Stimulated activated CD8-positive, alpha-beta memory T cell treated with anti-CD3 and anti-CD28 coated beads, Interleukin-7, amount 100 ng/mL, for 1 hour (primary cell): ENCODE measurements at regions not wholly inside any gene's neighbourhood (a gene's known extent, or its start where the extent isn't known, plus 50 kb on each side); places are given as distances from the start of the nearest gene placed in this dataset.
"Not testable (repeated sequence)": the region's sequence is repeated elsewhere in the genome, so short reads cannot be mapped to it uniquely, and the experiment has no call there.

Source experiments
- DNase-seq, 2 donors: peaks; one replicate each; pipeline ENCODE4 v3.0.0-alpha.2; 2020; ENCODE audit warnings: low read depth in 2 of 2

DNA sequence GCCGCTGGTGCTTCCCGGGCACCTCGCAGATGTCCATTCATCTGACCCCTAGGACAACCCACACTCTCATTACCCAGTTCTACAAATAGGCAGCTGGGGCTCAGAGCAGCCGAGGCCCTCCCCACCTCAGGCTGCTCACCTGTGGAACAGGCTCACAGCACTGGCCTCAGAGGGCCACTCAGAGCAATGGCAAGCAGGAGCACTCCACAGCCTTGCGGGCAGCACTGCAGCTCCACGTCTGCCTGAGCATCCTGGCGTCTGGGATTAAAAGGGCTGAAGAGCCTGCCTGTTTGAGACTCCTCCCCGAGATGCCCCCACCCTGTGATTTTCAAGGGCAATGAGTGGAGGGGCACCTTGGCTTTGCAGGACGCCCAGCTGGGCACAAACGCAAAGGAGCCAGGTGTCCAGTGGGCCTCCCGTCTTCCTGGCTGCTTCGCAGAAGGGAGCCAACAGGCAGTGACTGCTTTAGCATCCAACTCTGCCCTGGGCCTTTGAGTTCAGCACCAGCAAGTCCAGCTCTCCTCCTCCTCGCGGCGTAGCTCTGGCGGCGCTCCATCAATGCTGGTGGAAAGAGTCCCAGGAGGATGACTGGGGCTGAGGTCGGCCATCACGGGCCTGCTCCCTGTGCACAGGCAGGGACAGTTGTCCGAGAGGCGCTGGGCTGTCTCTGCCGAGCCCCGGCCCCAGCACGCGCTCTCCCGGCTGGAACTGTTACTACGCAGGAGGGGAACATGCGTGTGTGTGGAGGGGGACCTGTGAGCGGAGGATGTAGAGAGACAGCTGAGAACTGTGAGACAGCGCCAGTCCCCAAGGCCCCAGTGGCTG, 297.2 kb downstream of the NDUFA10 start:
- DNase-seq: no peak

DNA sequence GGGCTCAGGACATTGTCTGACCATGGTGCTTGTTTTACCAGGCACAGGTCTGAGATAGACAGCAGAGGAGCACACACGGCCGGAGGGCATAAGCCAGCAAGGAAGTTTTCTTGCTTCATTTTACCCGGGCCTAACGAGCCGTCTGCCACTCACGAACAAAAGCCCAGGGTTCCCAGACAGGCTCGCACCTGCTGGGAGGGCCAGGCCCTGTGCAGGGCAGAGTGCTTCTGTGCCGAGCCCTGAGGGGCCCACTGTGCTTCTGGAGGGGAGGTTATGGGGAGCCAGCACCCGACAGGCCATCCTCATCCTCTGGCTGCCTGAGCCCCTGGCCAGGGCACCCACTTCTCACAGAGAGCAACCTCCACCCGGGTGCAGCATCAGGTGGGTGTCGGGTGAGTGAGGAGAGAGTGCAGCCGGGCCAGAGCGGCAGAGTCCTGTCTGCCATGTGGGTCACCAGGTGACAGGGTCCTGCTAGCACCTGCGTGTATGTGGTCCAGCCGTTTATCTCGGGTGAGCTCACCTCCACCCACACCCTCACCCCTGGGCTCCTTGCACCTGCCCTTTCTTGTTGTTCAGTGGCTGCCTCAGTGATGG, 297.9 kb downstream of the NDUFA10 start:
- DNase-seq: no peak

DNA sequence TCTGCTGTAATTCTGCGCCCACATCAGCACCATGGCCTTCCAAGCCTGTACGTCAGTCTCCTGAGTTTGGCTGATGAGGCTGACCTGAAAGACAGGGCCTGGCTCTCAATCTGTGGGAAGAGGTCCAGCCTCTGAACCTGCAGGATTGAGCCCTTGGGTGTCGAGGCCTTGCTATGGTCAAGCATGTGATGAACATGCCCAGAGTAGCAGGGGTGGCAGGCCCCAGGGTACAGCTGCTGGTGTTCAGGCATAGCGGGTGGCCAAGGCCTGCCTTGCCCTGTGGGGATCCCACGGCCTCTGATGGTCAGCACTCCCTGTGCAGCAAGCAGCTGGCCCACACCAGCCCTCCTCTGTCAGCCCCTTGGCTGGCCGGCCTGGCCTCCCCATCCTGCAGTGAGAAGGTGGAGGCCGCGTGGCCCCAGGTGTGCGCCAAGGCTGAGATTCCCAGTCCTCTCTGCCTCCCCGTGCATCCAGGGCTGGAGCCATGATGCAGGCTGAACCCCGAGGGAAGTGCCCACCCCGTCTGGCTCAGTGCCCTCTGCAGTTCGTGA, 298.4 kb downstream of the NDUFA10 start:
- no peak for DNase-seq

DNA sequence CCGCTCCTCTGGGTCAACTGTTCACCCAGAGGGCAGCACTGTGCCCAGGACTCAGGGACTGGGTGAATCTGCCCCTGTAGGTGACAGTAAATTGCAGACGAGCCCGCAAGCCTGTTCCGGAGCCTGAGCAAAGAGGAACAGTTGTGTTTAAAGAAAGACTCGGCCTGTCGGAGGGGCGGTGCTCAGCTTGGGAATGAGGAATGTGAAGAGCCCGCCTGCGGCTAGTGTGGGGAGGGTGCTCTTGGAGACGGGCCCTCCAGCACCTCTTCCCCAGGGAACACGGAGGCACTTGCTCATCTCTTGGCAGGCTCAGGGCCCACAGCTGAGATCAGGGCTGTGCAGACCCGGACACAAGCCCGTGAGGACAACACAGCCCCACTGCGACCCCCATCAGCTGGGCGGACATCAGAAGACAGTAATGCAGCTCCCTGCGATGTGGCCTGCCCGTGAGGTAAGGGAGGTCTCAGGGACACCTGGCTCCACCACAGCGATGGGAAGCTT, 299.0 kb downstream of the NDUFA10 start:
- DNase-seq: no peak

DNA sequence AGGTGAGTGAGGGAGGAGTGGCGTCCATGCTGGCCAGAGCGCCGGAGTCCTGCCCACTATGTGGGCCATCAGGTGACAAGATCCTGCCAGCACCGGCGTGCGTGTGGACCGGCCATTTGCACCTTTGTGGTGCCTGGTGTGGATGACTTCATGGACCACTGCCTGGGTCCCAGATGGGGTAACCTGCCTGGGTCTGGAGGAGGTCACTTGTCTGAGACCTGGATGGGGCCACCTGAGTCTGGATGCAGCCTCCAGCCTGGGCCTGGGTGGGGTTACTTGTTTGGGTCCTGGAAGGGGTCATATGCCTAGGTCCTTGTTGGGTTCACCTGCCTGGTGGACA, 299.6 kb downstream of the NDUFA10 start:
- no peak for DNase-seq

DNA sequence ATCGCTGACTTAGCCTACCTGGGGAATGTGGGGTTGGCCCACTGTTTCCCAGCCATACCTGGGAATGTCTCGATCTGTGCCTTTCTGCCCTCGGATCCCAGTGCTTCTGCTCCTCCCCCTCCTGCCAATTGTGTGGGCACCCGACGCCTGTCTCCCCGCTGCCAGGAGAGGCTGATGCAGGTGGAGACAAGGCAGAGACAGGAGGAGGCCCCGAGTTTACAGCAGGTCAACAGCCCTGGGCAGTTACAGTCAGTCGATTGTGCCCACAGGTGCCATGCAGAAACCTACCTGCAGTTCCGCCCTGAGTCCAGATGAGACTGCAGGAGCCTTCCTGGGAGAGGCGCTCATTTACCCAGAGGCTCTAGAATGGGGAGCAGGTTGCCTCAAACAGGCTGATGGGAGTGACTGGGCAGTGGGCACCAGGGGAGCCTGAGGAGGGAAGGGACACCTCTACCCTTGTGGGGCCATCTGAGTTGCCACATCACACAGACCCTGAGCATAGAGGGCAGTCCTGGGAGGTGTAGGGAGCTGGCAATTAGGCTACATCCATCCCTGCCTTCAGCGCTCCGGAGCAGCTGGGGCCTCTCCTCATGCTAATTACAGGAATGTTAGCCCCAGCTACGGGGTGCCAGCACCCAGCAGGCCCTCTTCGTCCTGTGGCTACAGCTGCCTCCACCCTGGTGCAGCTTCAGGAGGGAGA, 300.1 kb downstream of the NDUFA10 start:
- no peak for DNase-seq

DNA sequence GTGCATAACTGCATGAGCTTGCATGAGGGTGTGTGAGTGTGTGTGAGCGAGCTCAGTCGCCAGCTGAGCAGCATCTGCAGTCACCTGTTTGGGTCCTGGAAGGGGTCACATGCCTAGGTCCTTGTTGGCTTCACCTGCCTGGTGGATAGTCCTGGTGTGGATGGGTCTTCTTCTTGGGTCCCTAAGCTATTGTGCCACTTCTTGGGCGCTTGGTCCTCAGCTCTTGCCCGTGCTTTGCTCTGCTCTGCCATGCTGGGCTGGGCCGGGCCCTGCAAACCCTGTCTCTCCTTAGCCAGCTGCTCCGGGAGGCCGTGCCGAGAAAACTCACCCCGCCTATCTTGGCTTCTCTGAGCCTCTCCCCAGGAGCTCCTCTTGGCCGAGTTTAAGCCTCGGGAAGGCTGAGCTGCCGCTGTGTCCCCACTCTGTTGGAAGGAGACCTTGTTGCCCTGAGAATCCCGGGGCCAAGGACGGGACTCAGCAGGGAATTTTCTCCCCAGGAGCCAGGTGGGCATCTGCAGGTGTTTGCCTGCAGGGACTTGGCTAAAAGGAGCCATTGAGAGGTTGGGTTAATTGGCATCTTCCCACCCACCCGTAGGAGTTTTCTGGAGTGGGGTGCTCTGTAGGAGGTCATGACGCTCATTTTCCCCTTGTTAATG, 300.8 kb downstream of the NDUFA10 start:
- no peak for DNase-seq

DNA sequence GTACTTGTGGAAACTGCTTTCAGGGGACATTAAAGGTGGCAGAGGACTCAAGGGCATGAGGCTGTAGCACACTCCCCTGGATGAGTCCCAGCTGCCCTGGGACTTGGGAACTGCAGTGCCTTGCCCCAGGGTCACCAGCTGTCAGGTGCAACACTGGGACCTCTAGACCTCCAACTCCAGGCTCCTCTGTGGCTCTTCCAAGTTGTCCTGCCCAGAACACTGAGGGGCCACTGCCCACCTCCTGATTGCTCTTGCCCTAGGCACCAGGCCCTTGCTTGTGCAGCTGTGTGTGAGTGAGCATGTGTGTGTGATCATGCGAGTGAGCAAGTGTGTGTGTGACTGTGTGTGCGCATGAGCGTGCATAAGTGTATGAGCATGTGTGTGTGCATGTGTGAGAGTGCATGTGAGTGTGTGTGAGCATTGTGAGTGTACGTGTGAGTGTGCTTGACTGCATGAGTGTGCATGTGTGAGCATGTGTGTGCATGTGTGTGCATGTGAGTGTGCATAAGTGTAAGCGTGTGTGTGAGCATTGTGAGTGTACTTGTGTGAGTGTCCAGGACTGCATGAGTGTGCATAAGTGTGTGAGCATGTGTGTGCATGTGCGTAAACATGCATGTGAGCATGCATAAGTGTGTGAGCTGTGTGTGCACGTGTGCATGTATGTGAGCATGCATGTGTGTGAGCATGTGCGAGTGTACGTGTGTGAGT, 301.5 kb downstream of the NDUFA10 start:
- no peak for DNase-seq

DNA sequence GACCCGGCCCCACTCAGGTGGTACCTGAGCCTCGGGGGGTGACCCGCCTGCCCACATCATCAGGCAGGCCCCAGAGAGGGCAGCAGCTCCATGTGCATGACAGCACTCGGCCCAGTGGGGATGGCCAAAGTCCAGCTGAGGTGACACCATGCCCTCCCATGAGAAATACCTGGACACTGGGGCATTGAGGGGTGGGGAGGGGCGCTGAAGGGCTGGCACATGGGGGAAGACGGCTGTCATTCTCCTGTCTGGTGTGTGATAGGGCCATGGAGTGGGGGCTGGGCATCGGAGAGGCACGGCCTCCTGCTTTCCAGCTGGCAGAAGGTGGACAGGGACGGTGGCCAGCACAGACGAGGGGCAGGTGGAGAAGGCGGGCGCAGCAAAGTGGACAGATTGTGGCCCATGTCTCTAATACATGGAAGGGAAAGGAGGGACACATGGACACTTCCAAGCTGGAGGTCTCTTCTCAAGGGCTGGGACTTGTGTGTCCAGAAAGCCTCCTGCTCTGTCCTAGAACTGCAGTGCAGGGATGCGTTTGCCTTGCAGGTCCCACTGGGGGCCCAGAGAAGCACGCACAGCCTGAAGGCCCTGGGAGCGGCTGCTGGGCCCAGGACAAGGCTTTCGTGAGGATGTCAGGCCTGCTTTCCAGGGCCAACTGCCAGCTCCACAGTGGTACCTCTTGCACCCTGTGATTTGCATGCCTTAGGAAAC, 302.2 kb downstream of the NDUFA10 start:
- DNase-seq: no peak

DNA sequence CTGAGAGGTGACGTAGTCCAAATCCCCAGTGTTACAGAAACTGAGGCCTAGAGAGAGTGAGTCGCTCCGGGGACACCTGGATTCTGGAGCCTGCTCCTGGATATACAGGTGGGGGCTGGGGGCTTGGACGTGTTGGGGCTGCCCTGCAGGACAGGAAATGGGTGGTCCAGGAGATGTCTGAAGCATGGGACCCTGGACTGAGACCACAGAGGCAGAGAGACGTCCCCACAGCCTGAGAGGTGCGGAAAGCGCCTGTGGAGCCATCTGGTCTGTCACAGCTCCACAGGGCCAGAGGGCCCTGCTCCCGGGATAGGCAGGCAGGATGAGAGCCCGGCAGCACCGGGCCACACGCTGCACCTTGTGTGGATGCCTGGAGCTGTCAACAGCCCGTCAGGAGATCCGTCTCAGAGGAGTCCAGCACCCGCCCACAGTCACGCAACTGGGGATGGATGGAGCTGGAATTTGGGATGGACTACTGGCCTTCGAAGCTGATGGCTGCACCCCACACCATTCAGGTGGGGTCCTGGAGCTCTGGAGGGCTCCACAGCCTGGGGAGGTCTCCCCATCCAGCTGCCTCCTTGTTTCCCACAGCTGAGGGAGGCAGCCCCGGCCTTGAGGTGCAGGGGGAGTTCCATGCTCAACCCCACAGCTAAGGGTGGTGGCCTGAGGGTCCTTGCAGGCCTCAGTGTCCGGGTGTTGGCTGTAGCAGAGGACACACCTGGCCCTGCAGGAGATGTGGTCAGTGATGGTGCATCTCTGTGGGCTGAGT, 303.0 kb downstream of the NDUFA10 start:
- DNase-seq: no peak

DNA sequence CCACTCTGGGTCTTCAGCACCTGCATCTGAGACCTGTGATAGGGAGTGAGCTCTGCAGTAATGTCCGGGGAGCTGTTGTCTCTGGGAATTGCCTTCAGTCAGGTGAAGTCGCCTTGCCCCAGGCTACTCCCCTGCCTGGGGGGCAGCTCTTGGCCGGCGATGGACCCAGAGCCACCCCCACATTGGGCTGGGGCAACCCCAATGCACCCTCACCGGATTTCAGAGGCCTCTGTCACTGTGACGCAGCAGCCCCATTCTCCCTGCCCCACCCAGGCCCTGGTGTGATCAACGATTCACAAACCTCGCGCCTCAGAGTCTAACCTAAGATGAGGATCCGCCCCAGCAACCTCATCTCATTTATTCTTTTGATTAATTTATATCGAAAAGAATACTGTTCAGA, 303.6 kb downstream of the NDUFA10 start:
- no peak for DNase-seq

DNA sequence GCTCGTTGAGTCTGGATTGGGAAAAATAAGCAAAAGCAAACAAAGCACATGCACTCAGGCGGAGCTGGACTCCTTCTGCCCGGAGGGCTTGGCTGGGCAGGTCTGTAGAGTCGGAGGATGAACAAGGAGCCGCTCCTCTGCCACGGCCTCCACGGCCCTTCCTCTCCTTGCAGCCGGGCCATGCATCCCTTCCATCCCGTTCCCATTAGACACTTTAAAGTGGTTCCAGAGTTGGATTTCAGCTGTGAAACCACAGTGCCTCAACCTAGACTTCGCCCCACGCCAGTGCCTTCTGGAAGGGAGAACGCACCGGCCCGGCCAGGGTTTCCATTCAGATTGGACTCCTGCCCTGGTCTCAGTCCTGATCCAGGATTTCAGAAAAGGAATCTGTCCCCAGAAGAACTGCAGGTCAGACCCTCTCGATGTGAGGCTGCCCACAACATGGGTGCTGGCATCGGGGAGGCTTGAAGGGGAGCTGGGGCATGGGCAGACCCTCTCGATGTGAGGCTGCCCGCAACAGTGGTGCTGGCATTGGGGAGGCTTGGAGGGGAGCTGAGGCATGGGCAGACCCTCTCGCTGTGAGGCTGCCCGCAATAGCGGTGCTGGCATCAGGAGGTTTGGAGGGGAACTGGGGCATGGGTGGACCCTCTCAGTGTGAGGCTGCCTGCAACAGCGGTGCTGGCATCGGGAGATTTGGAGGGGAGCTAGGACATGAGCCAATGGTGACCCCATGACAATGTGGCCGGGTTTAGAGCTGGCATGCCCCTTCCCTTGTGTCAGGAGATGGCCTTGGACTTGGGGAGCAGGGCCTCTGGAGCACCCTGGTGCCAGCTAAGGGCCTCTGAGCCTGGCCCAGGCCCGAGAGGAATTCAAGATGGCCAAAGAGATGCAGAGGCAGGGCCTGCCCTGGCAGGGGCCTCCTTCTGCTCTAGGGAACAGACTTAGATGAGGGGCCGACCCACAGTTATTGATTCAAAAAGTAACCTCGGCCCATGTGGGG, 304.5 kb downstream of the NDUFA10 start:
- DNase-seq: no peak

DNA sequence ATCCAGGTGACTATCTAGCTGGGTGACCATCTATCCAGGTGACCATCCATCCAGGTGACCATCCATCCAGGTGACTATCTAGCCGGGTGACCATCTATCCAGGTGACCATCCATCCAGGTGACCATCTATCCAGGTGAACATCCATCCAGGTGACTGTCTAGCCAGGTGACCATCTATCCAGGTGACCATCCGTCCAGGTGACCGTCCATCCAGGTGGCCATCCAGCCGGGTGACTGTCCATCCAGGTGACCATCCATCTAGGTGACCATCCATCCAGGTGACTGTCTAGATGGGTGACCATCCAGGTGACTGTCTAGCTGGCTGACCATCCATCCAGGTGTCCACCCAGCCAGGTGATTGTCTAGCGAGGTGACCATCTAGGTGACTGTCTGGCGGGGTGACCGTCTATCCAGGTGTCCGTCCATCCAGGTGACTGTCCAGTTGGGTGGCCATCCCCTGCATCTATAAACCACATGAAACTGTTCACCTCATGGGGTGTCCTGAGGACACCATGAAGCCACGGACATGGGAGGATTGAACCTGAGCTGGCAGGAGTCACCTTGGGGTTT, 305.3 kb downstream of the NDUFA10 start:
- DNase-seq: no peak

DNA sequence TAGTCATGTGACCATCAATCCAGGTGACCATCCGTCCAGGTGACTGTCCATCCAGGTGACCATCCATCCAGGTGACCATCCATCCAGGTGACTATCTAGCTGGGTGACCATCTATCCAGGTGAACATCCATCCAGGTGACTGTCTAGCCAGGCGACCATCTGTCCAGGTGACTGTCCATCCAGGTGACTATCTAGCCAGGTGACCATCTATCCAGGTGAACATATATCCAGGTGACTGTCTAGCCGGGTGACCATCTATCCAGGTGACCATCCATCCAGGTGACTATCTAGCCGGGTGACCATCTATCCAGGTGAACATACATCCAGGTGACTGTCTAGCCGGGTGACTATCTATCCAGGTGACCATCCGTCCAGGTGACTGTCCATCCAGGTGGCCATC, 306.2 kb downstream of the NDUFA10 start:
- DNase-seq: not testable (repeated sequence)

DNA sequence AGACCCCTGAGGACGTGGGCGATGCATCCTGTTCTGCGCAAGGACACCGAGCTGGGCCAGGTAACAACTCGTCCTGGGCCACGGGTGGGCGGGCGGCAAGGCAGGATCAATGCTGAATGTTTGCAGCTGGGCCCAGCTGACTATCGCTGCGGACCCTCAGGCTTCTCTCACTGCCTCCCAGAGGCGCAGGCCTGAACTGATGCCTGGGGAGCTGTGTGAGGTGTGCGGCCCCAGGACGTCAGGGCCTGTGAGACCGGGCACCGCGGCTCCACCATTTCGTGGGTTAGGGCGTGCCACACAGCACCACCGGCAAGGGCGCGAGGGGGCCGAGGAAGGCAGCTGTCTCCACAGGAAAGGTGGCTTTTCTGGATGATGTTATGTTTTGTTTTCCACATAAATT, 307.4 kb downstream of the NDUFA10 start:
- DNase-seq: no peak

DNA sequence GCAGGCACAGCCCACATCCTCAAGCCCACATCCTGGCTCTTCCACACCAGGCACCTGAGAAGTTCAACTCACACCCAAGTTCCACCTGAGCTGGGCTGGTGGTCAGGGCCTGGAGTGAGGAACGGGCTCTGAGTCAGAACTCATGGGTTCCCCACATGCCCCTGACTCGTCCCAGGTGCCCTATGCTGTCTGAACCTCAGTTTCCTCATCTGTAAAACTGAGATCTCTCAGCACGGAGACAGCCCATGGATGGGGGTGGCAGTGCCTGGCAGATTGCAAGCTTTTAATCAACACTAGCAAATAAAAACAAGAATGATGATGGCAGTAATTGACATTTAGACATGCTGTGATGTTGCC, 307.8 kb downstream of the NDUFA10 start:
- no peak for DNase-seq

DNA sequence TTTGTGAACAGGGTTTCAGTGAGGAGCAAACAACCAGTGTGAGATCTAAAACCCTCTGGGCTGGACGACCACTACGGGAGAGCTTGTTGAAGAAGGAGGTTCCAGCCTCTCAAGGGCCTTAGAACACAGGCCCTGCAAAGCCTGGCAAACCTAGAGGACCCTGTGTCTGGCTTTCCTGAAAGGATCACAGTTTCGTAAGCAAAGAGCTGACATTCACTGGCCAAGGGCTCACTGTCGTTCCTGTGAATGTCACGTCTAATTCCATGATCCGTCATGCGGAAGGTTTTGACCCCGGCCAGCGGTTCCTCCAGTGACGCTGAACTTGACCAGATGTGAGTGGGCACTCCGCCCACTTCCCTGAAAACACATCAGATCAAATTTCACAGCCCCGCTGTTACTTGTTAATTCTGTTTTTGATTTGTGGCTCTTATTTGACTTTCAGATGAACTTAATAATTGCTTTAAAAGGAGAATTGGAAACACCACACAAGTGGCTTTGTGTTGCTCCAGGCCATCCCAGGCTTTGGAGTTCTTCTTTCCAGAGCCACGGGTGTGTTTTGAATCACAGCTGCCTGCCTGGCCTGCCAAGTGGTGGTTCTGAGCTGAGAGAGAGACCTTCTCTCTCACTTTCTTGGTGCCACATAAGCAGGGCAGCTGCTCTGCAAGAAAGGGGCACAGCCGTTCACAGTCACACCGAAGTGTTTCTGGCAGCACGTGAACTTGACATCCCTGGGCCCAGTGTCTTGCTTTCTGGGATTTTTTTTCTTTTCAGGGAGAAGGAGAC, 308.4 kb downstream of the NDUFA10 start:
- DNase-seq: no peak

DNA sequence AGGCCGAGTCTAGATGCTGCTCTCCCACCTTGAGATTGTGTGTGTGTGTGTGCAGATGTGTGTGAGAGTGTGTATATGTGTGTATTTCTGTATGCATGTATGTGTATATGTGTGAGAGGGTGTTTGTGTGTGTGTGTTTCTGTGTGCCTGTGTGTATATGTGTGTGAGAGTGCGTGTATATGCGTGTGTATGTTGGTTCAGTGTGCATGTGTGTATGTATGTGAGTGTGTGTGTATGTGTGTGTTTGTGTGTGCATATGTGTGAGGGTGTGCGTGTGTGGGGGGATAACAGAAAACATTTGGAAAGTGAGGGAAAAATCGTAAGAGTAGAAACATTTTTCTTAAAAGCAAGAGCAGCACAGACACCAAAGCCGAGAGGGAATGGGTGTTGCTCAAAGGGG, 309.1 kb downstream of the NDUFA10 start:
- DNase-seq: no peak
